OCI-LY3 (cell line): ENCODE measurements at regions not wholly inside any gene's neighbourhood (a gene's known extent, or its start where the extent isn't known, plus 50 kb on each side); places are given as distances from the start of the nearest gene placed in this dataset.

Experiments
- CTCF ChIP-seq: fragments of 200-600, 300-600 bp; sonication (generic); IDR thresholded peaks from 2 replicates; pipeline ENCODE4 v1.5.1; 2014; ENCODE audit warnings: antibody characterized with exemption, low read length, low read depth
- EZH2phosphoT487 ChIP-seq: fragments of 200-600 bp; shearing (Covaris generic); IDR thresholded peaks from 2 replicates; pipeline ENCODE4 v1.6.1; 2018; ENCODE audit warnings: antibody characterized with exemption, mixed run types, low read depth

- no peak for TF ChIP-seq CTCF
- TF ChIP-seq EZH2phosphoT487, result no peak
Observed at GRCh38 chr9:21708856-21709255, 93.6 kb upstream of the MTAP start.
